GM12878 (cell line): ENCODE measurements at regions not wholly inside any gene's neighbourhood (a gene's known extent, or its start where the extent isn't known, plus 50 kb on each side); places are given as distances from the start of the nearest gene placed in this dataset.

Experiments used
- ATAC-seq: fragments of 200-7000 bp; cut with Tn5 transposase; 3 replicates; pipeline ENCODE4 v1.9.1; 2020; ENCODE audit warnings: mild to moderate bottlenecking, moderate library complexity
- BruUV-seq: library from RNA; stranded (reverse); fragments of 400-500 nt; replicated peaks from 2 replicates; lab custom pipeline; 2021; lab: Mats Ljungman, UMichigan
- CTCF ChIA-PET: fragments of 300-600 bp; sonication (Branson Sonifier 250); formaldehyde crosslinking; extraction: SDS; loops from one replicate; lab custom pipeline; 2021; ENCODE audit warnings: inconsistent platforms; lab: Yijun Ruan, JAX
- POLR2A ChIA-PET: fragments of 350-600 bp; formaldehyde crosslinking; extraction: SDS; loops from one replicate; lab custom pipeline; 2021; ENCODE audit warnings: inconsistent platforms; lab: Charles Lee
- RAD21 ChIA-PET: fragments of 300-600 bp; sonication (Branson Sonifier 250); formaldehyde crosslinking; loops from one replicate; lab custom pipeline; 2023; ENCODE audit warnings: antibody characterized with exemption; ENCODE audit not compliant: unreplicated experiment; lab: Charles Lee
- SMC1A ChIA-PET: fragments of 300-600 bp; sonication (Branson Sonifier 250); formaldehyde crosslinking; loops from one replicate; lab custom pipeline; 2023; ENCODE audit not compliant: unreplicated experiment, uncharacterized antibody; lab: Charles Lee
- DNase-seq: peaks from one replicate; pipeline ENCODE4 v3.0.0-alpha.2; 2011; ENCODE audit warnings: low read depth, low spot score
- FAIRE-seq: peaks from 3 replicates; lab custom pipeline; 2011; peaks lifted over from hg19 to GRCh38; lab: Jason Lieb, UNC
- H2AFZ ChIP-seq: 2 replicates; pipeline ENCODE4 v1.6.0; 2011; ENCODE audit warnings: low read depth, low read length, control low read depth; ENCODE audit not compliant: control insufficient read depth
- H3K27ac ChIP-seq: 2 replicates; pipeline ENCODE4 v1.5.1; 2011; ENCODE audit warnings: control low read depth; ENCODE audit not compliant: control insufficient read depth, insufficient read depth
- H3K27me3 ChIP-seq, 2 experiments: replicated peaks in 1 of 2; 2 replicates each; pipeline versions ENCODE4 v1.6.0 to v1.6.1; 2011; ENCODE audit warnings: low read length in 1 of 2; ENCODE audit not compliant: control insufficient read depth in 2 of 2, insufficient read depth in 2 of 2
- H3K36me3 ChIP-seq, 2 experiments: 2 replicates each; pipeline ENCODE4 v1.5.1; 2011; ENCODE audit warnings: low read length in 1 of 2; ENCODE audit not compliant: control insufficient read depth in 2 of 2, insufficient read depth in 2 of 2
- H3K4me1 ChIP-seq: 2 replicates; pipeline ENCODE4 v1.6.1; 2011; ENCODE audit warnings: mild to moderate bottlenecking, low read length, moderate library complexity, mixed read lengths; ENCODE audit not compliant: control insufficient read depth, insufficient read depth
- H3K4me2 ChIP-seq: 2 replicates; pipeline ENCODE4 v1.6.0; 2011; ENCODE audit warnings: control low read depth; ENCODE audit not compliant: control insufficient read depth, insufficient read depth
- H3K4me3 ChIP-seq: fragments of 200-600 bp; sonication (generic); 2 replicates; pipeline ENCODE4 v1.5.1; 2016
- H3K79me2 ChIP-seq: 2 replicates; pipeline ENCODE4 v1.6.0; 2011; ENCODE audit warnings: low read length; ENCODE audit not compliant: control insufficient read depth, insufficient read depth
- H3K9ac ChIP-seq: 2 replicates; pipeline ENCODE4 v1.8.0; 2011; ENCODE audit warnings: low read length, control low read depth, mixed read lengths; ENCODE audit not compliant: control insufficient read depth, insufficient read depth
- H3K9me3 ChIP-seq: replicated peaks from 3 replicates; pipeline ENCODE4 v1.5.1; 2011; ENCODE audit warnings: mild to moderate bottlenecking, low read length; ENCODE audit not compliant: control insufficient read depth, insufficient read depth
- H4K20me1 ChIP-seq: 2 replicates; pipeline ENCODE4 v1.6.0; 2011; ENCODE audit not compliant: control insufficient read depth, insufficient read depth
- CHD1 ChIP-seq: IDR thresholded peaks from 2 replicates; pipeline ENCODE4 v1.6.1; 2012; ENCODE audit warnings: low read depth, low read length, improper control_type of control experiment
- E2F8 ChIP-seq: fragments of 450-650 bp; IDR thresholded peaks from 2 replicates; pipeline ENCODE4 v1.6.1; 2018; ENCODE audit warnings: mild to moderate bottlenecking, low read depth, moderate library complexity; ENCODE audit not compliant: partially characterized antibody
- FOXM1 ChIP-seq: IDR thresholded peaks from 2 replicates; pipeline ENCODE4 v1.6.1; 2012; ENCODE audit warnings: low read depth, mild to moderate bottlenecking, inconsistent platforms, low read length, moderate library complexity
- GABPA ChIP-seq: IDR thresholded peaks from 2 replicates; pipeline ENCODE4 v1.6.1; 2014; ENCODE audit warnings: antibody characterized with exemption, low read depth, mild to moderate bottlenecking, inconsistent platforms
- NFIC ChIP-seq: IDR thresholded peaks from 2 replicates; pipeline ENCODE4 v1.6.1; 2012; ENCODE audit warnings: low read depth, mild to moderate bottlenecking, inconsistent platforms, low read length, moderate library complexity
- POLR2AphosphoS2 ChIP-seq: IDR thresholded peaks from 2 replicates; pipeline ENCODE4 v1.6.1; 2011; ENCODE audit warnings: low read depth, mild to moderate bottlenecking, low read length, improper control_type of control experiment, moderate library complexity
- ZNF207 ChIP-seq: fragments of 450-650 bp; IDR thresholded peaks from 2 replicates; pipeline ENCODE4 v1.6.1; 2014; ENCODE audit warnings: antibody characterized with exemption, mild to moderate bottlenecking, borderline replicate concordance
- ZNF24 ChIP-seq: fragments of 450-650 bp; IDR thresholded peaks from 2 replicates; pipeline ENCODE4 v1.6.1; 2017; ENCODE audit warnings: antibody characterized with exemption, mild to moderate bottlenecking
- ZNF622 ChIP-seq: fragments of 450-650 bp; IDR thresholded peaks from 2 replicates; pipeline ENCODE4 v1.6.1; 2017; ENCODE audit warnings: mild to moderate bottlenecking, inconsistent platforms
- WGBS: methylation state at CpG from one replicate; pipeline ENCODE4 v1.1.6; 2016; ENCODE audit warnings: low lambda C conversion rate; ENCODE audit not compliant: insufficient replicate concordance, insufficient coverage; ENCODE audit errors: missing lambda C conversion rate; 5-methylcytosine and 5-hydroxymethylcytosine counted together
- in situ Hi-C: fragments of 300-500 bp; cut with MboI; formaldehyde crosslinking; loops from 9 replicates; pipeline ENCODE4 v1.14.3; 2018; ENCODE audit warnings: mixed read lengths
- intact Hi-C: fragments of 100-400 bp; cut with micrococcal nuclease; formaldehyde crosslinking; loops from one replicate; pipeline ENCODE4 v1.14.2; 2022; ENCODE audit not compliant: unreplicated experiment
- TF ChIP-seq, protein P1 (sequence below): IDR thresholded peaks from 2 replicates; pipeline ENCODE4 v1.6.1; 2012; ENCODE audit warnings: low read length, inconsistent platforms
- TF ChIP-seq, protein P2 (sequence below): IDR thresholded peaks from 2 replicates; pipeline ENCODE4 v1.6.1; 2011; ENCODE audit warnings: low read depth, mild to moderate bottlenecking, low read length, moderate library complexity, borderline replicate concordance; ENCODE audit errors: extremely low read depth
- TF ChIP-seq, protein P3 (sequence below): IDR thresholded peaks from 2 replicates; pipeline ENCODE4 v1.6.1; 2012; ENCODE audit warnings: improper control_type of control experiment, low read depth, low read length; ENCODE audit not compliant: insufficient replicate concordance
- TF ChIP-seq, protein P4 (sequence below): IDR thresholded peaks from 2 replicates; pipeline ENCODE4 v1.6.1; 2011; ENCODE audit warnings: low read depth, low read length, improper control_type of control experiment, borderline replicate concordance

GRCh38 chr7:80563561-80564327, 51.9 kb upstream of the GNAT3 start:
- ChIA-PET POLR2A (no interaction called here), RAD21 (no interaction called here), CTCF (no interaction called here), SMC1A (no interaction called here)
- Histone ChIP-seq H3K4me3 (no peak overlapping the region), H3K4me1 (no peaks in the 10 kb centered on the region), H3K27me3 (no peaks in the 10 kb centered on the region), H3K9me3 (no peaks in the 10 kb centered on the region), H3K27ac (no peak overlapping the region), H3K36me3 (no peaks in the 10 kb centered on the region), H4K20me1 (no peaks in the 10 kb centered on the region), H3K9ac (no peak overlapping the region), H3K4me2 (no peak overlapping the region), H2AFZ (no peak overlapping the region), H3K79me2 (no peaks in the 10 kb centered on the region)
- intact Hi-C loops, result no loop called here
- no peak for FAIRE-seq
- in situ Hi-C loops, result no loop called here
- no TSS peak for BruUV-seq
- no peak for DNase-seq
- 9% methylated on average over 7 of the region's 7 CpGs for WGBS
- no peak for ATAC-seq
- TF ChIP-seq, protein P1, sequence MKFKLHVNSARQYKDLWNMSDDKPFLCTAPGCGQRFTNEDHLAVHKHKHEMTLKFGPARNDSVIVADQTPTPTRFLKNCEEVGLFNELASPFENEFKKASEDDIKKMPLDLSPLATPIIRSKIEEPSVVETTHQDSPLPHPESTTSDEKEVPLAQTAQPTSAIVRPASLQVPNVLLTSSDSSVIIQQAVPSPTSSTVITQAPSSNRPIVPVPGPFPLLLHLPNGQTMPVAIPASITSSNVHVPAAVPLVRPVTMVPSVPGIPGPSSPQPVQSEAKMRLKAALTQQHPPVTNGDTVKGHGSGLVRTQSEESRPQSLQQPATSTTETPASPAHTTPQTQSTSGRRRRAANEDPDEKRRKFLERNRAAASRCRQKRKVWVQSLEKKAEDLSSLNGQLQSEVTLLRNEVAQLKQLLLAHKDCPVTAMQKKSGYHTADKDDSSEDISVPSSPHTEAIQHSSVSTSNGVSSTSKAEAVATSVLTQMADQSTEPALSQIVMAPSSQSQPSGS, result no peak
- TF ChIP-seq FOXM1 (no peak), E2F8 (no peak), CHD1 (no peak), ZNF207 (no peak), ZNF622 (no peak), NFIC (no peak), POLR2AphosphoS2 (no peak), GABPA (no peak), ZNF24 (no peak)
- TF ChIP-seq, protein P2, sequence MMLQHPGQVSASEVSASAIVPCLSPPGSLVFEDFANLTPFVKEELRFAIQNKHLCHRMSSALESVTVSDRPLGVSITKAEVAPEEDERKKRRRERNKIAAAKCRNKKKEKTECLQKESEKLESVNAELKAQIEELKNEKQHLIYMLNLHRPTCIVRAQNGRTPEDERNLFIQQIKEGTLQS, result no peak
- TF ChIP-seq, protein P3, sequence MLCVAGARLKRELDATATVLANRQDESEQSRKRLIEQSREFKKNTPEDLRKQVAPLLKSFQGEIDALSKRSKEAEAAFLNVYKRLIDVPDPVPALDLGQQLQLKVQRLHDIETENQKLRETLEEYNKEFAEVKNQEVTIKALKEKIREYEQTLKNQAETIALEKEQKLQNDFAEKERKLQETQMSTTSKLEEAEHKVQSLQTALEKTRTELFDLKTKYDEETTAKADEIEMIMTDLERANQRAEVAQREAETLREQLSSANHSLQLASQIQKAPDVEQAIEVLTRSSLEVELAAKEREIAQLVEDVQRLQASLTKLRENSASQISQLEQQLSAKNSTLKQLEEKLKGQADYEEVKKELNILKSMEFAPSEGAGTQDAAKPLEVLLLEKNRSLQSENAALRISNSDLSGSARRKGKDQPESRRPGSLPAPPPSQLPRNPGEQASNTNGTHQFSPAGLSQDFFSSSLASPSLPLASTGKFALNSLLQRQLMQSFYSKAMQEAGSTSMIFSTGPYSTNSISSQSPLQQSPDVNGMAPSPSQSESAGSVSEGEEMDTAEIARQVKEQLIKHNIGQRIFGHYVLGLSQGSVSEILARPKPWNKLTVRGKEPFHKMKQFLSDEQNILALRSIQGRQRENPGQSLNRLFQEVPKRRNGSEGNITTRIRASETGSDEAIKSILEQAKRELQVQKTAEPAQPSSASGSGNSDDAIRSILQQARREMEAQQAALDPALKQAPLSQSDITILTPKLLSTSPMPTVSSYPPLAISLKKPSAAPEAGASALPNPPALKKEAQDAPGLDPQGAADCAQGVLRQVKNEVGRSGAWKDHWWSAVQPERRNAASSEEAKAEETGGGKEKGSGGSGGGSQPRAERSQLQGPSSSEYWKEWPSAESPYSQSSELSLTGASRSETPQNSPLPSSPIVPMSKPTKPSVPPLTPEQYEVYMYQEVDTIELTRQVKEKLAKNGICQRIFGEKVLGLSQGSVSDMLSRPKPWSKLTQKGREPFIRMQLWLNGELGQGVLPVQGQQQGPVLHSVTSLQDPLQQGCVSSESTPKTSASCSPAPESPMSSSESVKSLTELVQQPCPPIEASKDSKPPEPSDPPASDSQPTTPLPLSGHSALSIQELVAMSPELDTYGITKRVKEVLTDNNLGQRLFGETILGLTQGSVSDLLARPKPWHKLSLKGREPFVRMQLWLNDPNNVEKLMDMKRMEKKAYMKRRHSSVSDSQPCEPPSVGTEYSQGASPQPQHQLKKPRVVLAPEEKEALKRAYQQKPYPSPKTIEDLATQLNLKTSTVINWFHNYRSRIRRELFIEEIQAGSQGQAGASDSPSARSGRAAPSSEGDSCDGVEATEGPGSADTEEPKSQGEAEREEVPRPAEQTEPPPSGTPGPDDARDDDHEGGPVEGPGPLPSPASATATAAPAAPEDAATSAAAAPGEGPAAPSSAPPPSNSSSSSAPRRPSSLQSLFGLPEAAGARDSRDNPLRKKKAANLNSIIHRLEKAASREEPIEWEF, result no peak
- TF ChIP-seq, protein P4, sequence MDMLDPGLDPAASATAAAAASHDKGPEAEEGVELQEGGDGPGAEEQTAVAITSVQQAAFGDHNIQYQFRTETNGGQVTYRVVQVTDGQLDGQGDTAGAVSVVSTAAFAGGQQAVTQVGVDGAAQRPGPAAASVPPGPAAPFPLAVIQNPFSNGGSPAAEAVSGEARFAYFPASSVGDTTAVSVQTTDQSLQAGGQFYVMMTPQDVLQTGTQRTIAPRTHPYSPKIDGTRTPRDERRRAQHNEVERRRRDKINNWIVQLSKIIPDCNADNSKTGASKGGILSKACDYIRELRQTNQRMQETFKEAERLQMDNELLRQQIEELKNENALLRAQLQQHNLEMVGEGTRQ, result no peak
